CD14-positive monocyte (primary cell): ENCODE measurements at regions not wholly inside any gene's neighbourhood (a gene's known extent, or its start where the extent isn't known, plus 50 kb on each side); places are given as distances from the start of the nearest gene placed in this dataset.
A peak's percentile ranks its signal among the peaks of the same experiment; 100 is the strongest.

Experiments
- DNase-seq, 3 donors: peaks; one replicate each; pipeline ENCODE4 v3.0.0-alpha.2; 2011 to 2022
- H2AFZ ChIP-seq: 2 replicates; pipeline ENCODE4 v1.6.0; 2012; ENCODE audit warnings: mild to moderate bottlenecking, low read depth, low read length, inconsistent platforms; ENCODE audit not compliant: insufficient read depth, poor library complexity, severe bottlenecking
- H3K27ac ChIP-seq, 2 donors: 1 replicate in 1 of 2; 2 replicates in 1 of 2; pipeline ENCODE4 v1.5.1; 2012 to 2013; ENCODE audit warnings: low read length in 2 of 2, control low read depth in 1 of 2, inconsistent platforms in 1 of 2, low read depth in 1 of 2, mild to moderate bottlenecking in 1 of 2
- H3K27me3 ChIP-seq, 2 donors: one replicate each; pipeline versions ENCODE4 v1.6.0 to v1.6.1; 2011 to 2013; ENCODE audit warnings: low read length in 2 of 2; ENCODE audit not compliant: control insufficient read depth in 2 of 2, insufficient read depth in 2 of 2
- H3K36me3 ChIP-seq, 2 donors: replicated peaks in 1 of 2; 1 replicate in 1 of 2; 2 replicates in 1 of 2; pipeline versions ENCODE4 v1.5.1 to v1.6.1; 2012 to 2013; ENCODE audit warnings: low read length in 2 of 2, control low read depth in 1 of 2, inconsistent platforms in 1 of 2, mild to moderate bottlenecking in 1 of 2; ENCODE audit not compliant: insufficient read depth in 2 of 2, control insufficient read depth in 1 of 2
- H3K4me1 ChIP-seq, 2 donors: 1 replicate in 1 of 2; 2 replicates in 1 of 2; pipeline versions ENCODE4 v1.5.1 to v1.6.1; 2012 to 2013; ENCODE audit warnings: low read length in 2 of 2, control low read depth in 1 of 2, inconsistent platforms in 1 of 2, mild to moderate bottlenecking in 1 of 2, moderate library complexity in 1 of 2; ENCODE audit not compliant: insufficient read depth in 2 of 2, control insufficient read depth in 1 of 2
- H3K4me2 ChIP-seq: replicated peaks from 2 replicates; pipeline ENCODE3; 2012; ENCODE audit warnings: low read length, moderate library complexity, mild to moderate bottlenecking; ENCODE audit not compliant: poor library complexity, severe bottlenecking; ENCODE audit errors: extremely low read depth
- H3K4me3 ChIP-seq, 3 experiments: fragments of 200-600 bp in 1 of 3; sonication (generic) in 1 of 3; replicated peaks in 1 of 3; 1 replicate in 2 of 3; 2 replicates in 1 of 3; pipeline ENCODE4 v1.5.1; 2011 to 2013; ENCODE audit warnings: low read length in 3 of 3, mild to moderate bottlenecking in 3 of 3, control low read depth in 2 of 3, low read depth in 2 of 3, inconsistent platforms in 1 of 3, moderate library complexity in 1 of 3
- H3K79me2 ChIP-seq: 2 replicates; pipeline ENCODE4 v1.6.0; 2012; ENCODE audit warnings: mild to moderate bottlenecking, control low read depth, inconsistent platforms, low read length, moderate library complexity; ENCODE audit not compliant: insufficient read depth
- H3K9ac ChIP-seq: 2 replicates; pipeline ENCODE4 v1.6.0; 2017; ENCODE audit warnings: low read length, mild to moderate bottlenecking; ENCODE audit not compliant: insufficient read depth, poor library complexity, severe bottlenecking
- H3K9me3 ChIP-seq, 2 donors: replicated peaks in 1 of 2; 1 replicate in 1 of 2; 2 replicates in 1 of 2; pipeline versions ENCODE4 v1.5.1 to v1.6.1; 2012 to 2013; ENCODE audit warnings: low read length in 2 of 2, control low read depth in 1 of 2; ENCODE audit not compliant: control insufficient read depth in 1 of 2, insufficient read depth in 1 of 2
- H4K20me1 ChIP-seq: 2 replicates; pipeline ENCODE4 v1.6.0; 2012; ENCODE audit warnings: mild to moderate bottlenecking, low read length, control low read depth, moderate library complexity; ENCODE audit not compliant: insufficient read depth
- H3K27ac Mint-ChIP-seq, 7 donors: one replicate each; pipeline ENCODE4 v1.8.0; 2020; ENCODE audit warnings: mild to moderate bottlenecking in 7 of 7, mixed read lengths in 7 of 7, moderate library complexity in 6 of 7, inconsistent platforms in 2 of 7
- H3K27me3 Mint-ChIP-seq, 3 donors: one replicate each; pipeline ENCODE4 v1.8.0; 2021 to 2022; ENCODE audit warnings: low read depth in 3 of 3, mild to moderate bottlenecking in 3 of 3, mixed read lengths in 3 of 3, moderate library complexity in 3 of 3, inconsistent platforms in 1 of 3
- H3K36me3 Mint-ChIP-seq, 2 donors: one replicate each; pipeline ENCODE4 v1.8.0; 2020; ENCODE audit warnings: mixed read lengths in 2 of 2, inconsistent platforms in 1 of 2, mild to moderate bottlenecking in 1 of 2
- H3K4me1 Mint-ChIP-seq: one replicate; pipeline ENCODE4 v1.8.0; 2020; ENCODE audit warnings: mild to moderate bottlenecking, mixed read lengths
- H3K4me3 Mint-ChIP-seq, 2 donors: one replicate each; pipeline ENCODE4 v1.8.0; 2020; ENCODE audit warnings: mild to moderate bottlenecking in 2 of 2, mixed read lengths in 2 of 2, moderate library complexity in 1 of 2
- H3K9me3 Mint-ChIP-seq, 7 donors: one replicate each; pipeline ENCODE4 v1.8.0; 2020 to 2022; ENCODE audit warnings: mixed read lengths in 7 of 7, mild to moderate bottlenecking in 6 of 7, moderate library complexity in 6 of 7, inconsistent platforms in 2 of 7
- CTCF ChIP-seq: fragments of 200-600 bp; IDR thresholded peaks from one replicate; pipeline ENCODE4 v1.8.0; 2022; ENCODE audit warnings: antibody characterized with exemption, mild to moderate bottlenecking
- WGBS: methylation state at CpG from one replicate; pipeline ENCODE4 v1.1.5; 2013; ENCODE audit warnings: missing lambda C conversion rate; ENCODE audit not compliant: insufficient coverage; 5-methylcytosine and 5-hydroxymethylcytosine counted together
- intact Hi-C, 2 donors: fragments of 100-400 bp; cut with micrococcal nuclease; formaldehyde crosslinking; loops; one replicate each; pipeline versions ENCODE4 v1.15.0 to v1.15.1; 2023

- H3K27ac Mint-ChIP-seq = peak overlapping the region in 1 of 7 donors; percentile 66
- H3K36me3 Mint-ChIP-seq = no peaks in the 10 kb centered on the region
- H3K27ac ChIP-seq = no peak overlapping the region
- no peaks in the 10 kb centered on the region for H3K4me1 ChIP-seq
- no peak overlapping the region for H3K4me2 ChIP-seq
- no peak overlapping the region for H3K4me3 ChIP-seq
- no peak for TF ChIP-seq CTCF
- WGBS = no CpG with 5 or more reads among the region's 5 CpGs
- no peaks in the 10 kb centered on the region for H3K79me2 ChIP-seq
- no peaks in the 10 kb centered on the region for H3K36me3 ChIP-seq
- no peak for DNase-seq
- no peak overlapping the region for H2AFZ ChIP-seq
- H3K9me3 Mint-ChIP-seq = peaks cover 6 to 27% (median 12%) of the 10 kb centered on the region in 7 donors
- H3K4me3 Mint-ChIP-seq = no peak overlapping the region
- peaks cover 0 to 10% of the 10 kb centered on the region in 2 donors for H3K9me3 ChIP-seq
- H3K9ac ChIP-seq = no peak overlapping the region
- intact Hi-C loops = no loop called here
- no peaks in the 10 kb centered on the region for H3K4me1 Mint-ChIP-seq
- peaks cover 1 to 2% (median 2%) of the 10 kb centered on the region in 3 donors for H3K27me3 Mint-ChIP-seq
- H4K20me1 ChIP-seq = no peaks in the 10 kb centered on the region
- no peaks in the 10 kb centered on the region for H3K27me3 ChIP-seq
Measured at GRCh38 chr1:226466296-226466695, 58.4 kb upstream of the PARP1 start.

GRCh38 chr1:226467443-226467842 lies 59.5 kb upstream of the PARP1 start:
- Histone ChIP-seq H3K4me1 (no peaks in the 10 kb centered on the region), H3K27me3 (no peaks in the 10 kb centered on the region), H3K9ac (no peak overlapping the region), H3K4me2 (no peak overlapping the region), H3K4me3 (no peak overlapping the region), H3K36me3 (no peaks in the 10 kb centered on the region), H2AFZ (no peak overlapping the region), H3K79me2 (no peaks in the 10 kb centered on the region), H4K20me1 (no peaks in the 10 kb centered on the region), H3K27ac (no peak overlapping the region), H3K9me3 (peaks cover 0 to 6% of the 10 kb centered on the region in 2 donors)
- no peak overlapping the region for H3K4me3 Mint-ChIP-seq
- peaks cover 1 to 2% (median 2%) of the 10 kb centered on the region in 3 donors for H3K27me3 Mint-ChIP-seq
- H3K27ac Mint-ChIP-seq = no peak overlapping the region
- WGBS = 75% methylated on average over 1 of the region's 4 CpGs
- no peak for DNase-seq
- H3K4me1 Mint-ChIP-seq = no peaks in the 10 kb centered on the region
- peaks cover 6 to 27% (median 11%) of the 10 kb centered on the region in 7 donors for H3K9me3 Mint-ChIP-seq
- TF ChIP-seq CTCF = no peak
- intact Hi-C loops = no loop called here
- no peaks in the 10 kb centered on the region for H3K36me3 Mint-ChIP-seq
